Ectodermal cell (in vitro differentiated cells): ENCODE measurements at regions not wholly inside any gene's neighbourhood (a gene's known extent, or its start where the extent isn't known, plus 50 kb on each side); places are given as distances from the start of the nearest gene placed in this dataset.

Experiments
- H3K27ac ChIP-seq: 2 replicates; pipeline ENCODE4 v1.7.0; 2013; ENCODE audit warnings: mild to moderate bottlenecking, low read depth, low read length; ENCODE audit not compliant: insufficient read depth, poor library complexity, severe bottlenecking
- H3K27me3 ChIP-seq: 2 replicates; pipeline ENCODE4 v1.7.0; 2013; ENCODE audit warnings: mild to moderate bottlenecking, low read length; ENCODE audit not compliant: insufficient read depth, control insufficient read depth, poor library complexity, severe bottlenecking
- H3K36me3 ChIP-seq: one replicate; pipeline ENCODE4 v1.7.0; 2013; ENCODE audit warnings: low read length; ENCODE audit not compliant: control insufficient read depth, insufficient read depth
- H3K4me1 ChIP-seq: one replicate; pipeline ENCODE4 v1.7.0; 2013; ENCODE audit warnings: low read length; ENCODE audit not compliant: control insufficient read depth, insufficient read depth
- H3K4me3 ChIP-seq: 2 replicates; pipeline ENCODE4 v1.7.0; 2013; ENCODE audit warnings: low read depth, low read length, control low read depth; ENCODE audit not compliant: insufficient read depth
- H3K9me3 ChIP-seq: 2 replicates; pipeline ENCODE4 v1.7.0; 2013; ENCODE audit warnings: mild to moderate bottlenecking, low read length, moderate library complexity; ENCODE audit not compliant: control insufficient read depth
- WGBS, 2 experiments: methylation state at CpG; one replicate each; pipeline ENCODE4 v1.1.7; 2013; ENCODE audit warnings: missing lambda C conversion rate in 2 of 2; 5-methylcytosine and 5-hydroxymethylcytosine counted together

- H3K27ac ChIP-seq = no peak overlapping the region
- no peaks in the 10 kb centered on the region for H3K4me1 ChIP-seq
- no peaks in the 10 kb centered on the region for H3K9me3 ChIP-seq
- no peaks in the 10 kb centered on the region for H3K27me3 ChIP-seq
- no peak overlapping the region for H3K4me3 ChIP-seq
- 85 to 97% methylated on average over 2 to 3 of the region's 4 CpGs for WGBS, 2 experiments
- no peaks in the 10 kb centered on the region for H3K36me3 ChIP-seq
Observed at GRCh38 chr2:58992062-58992706, 751.1 kb upstream of the FANCL start.

GRCh38 chr2:58991357-58991756, 750.2 kb upstream of the FANCL start:
- no peaks in the 10 kb centered on the region for H3K27me3 ChIP-seq
- H3K36me3 ChIP-seq = no peaks in the 10 kb centered on the region
- no peaks in the 10 kb centered on the region for H3K9me3 ChIP-seq
- H3K27ac ChIP-seq = no peak overlapping the region
- no peak overlapping the region for H3K4me3 ChIP-seq
- no peaks in the 10 kb centered on the region for H3K4me1 ChIP-seq
- 74 to 92% methylated on average over 4 to 5 of the region's 5 CpGs for WGBS, 2 experiments

DNA sequence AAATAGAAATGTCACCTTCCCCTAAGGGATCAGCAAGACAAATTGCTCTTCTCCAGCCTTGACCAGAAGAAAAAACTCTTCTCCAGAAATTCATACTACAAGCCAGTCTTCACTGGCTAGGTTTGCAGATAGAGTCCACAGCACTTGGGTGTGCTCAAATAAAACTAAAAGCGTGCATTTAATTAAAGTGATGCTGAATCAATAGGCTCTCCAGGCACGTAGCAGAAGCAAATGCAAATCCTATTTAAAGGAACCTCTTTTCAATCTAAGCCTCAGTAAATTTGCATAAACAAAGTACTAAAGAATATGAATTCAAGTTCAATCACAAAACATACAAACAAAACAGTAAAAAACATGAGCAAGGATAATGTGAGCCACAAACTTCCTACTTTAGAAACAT, 744.4 kb upstream of the FANCL start:
- Histone ChIP-seq H3K36me3 (no peaks in the 10 kb centered on the region), H3K9me3 (no peaks in the 10 kb centered on the region), H3K4me1 (no peaks in the 10 kb centered on the region), H3K4me3 (no peak overlapping the region), H3K27ac (no peak overlapping the region), H3K27me3 (no peaks in the 10 kb centered on the region)
- 63 to 71% methylated on average over 2 of the region's 2 CpGs for WGBS, 2 experiments

DNA sequence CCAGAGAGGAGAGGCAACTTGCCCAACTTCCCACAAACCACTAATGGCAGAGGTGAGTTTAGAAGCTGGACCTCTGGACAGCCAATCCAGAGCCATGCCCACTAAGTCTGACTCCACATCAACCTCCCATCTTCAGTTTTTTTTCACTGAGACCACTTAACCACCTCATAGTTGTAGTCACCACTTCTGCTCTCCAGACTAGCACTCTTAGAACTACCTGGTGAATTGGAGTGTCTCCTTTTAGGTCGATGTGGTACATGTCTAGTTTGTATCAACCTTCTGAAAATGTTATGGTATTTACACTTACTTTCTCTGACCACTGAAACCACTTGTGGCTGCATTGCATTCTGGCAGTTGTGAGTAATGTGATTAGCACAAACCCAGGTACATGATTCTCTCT, 743.6 kb upstream of the FANCL start:
- Histone ChIP-seq H3K9me3 (no peaks in the 10 kb centered on the region), H3K4me3 (no peak overlapping the region), H3K4me1 (no peaks in the 10 kb centered on the region), H3K36me3 (no peaks in the 10 kb centered on the region), H3K27ac (no peak overlapping the region), H3K27me3 (no peaks in the 10 kb centered on the region)
- WGBS, 2 experiments = 83% methylated on average over 1 of the region's 1 CpG; no CpG with 5 or more reads in 1 of the 2 experiments

GRCh38 chr2:58983111-58983510, 742.0 kb upstream of the FANCL start:
- Histone ChIP-seq H3K27ac (no peak overlapping the region), H3K4me3 (no peak overlapping the region), H3K4me1 (no peaks in the 10 kb centered on the region), H3K36me3 (no peaks in the 10 kb centered on the region), H3K9me3 (no peaks in the 10 kb centered on the region), H3K27me3 (no peaks in the 10 kb centered on the region)
- 94 to 100% methylated on average over 1 to 4 of the region's 4 CpGs for WGBS, 2 experiments

GRCh38 chr2:58981237-58981636, 740.1 kb upstream of the FANCL start:
- WGBS, 2 experiments = 96 to 97% methylated on average over 6 of the region's 7 CpGs
- no peaks in the 10 kb centered on the region for H3K4me1 ChIP-seq
- no peak overlapping the region for H3K27ac ChIP-seq
- no peaks in the 10 kb centered on the region for H3K36me3 ChIP-seq
- no peaks in the 10 kb centered on the region for H3K9me3 ChIP-seq
- no peak overlapping the region for H3K4me3 ChIP-seq
- H3K27me3 ChIP-seq = no peaks in the 10 kb centered on the region

- Histone ChIP-seq H3K4me1 (no peaks in the 10 kb centered on the region), H3K27me3 (no peaks in the 10 kb centered on the region), H3K9me3 (no peaks in the 10 kb centered on the region), H3K27ac (no peak overlapping the region), H3K36me3 (no peaks in the 10 kb centered on the region), H3K4me3 (no peak overlapping the region)
- WGBS, 2 experiments = 80 to 83% methylated on average over 9 of the region's 9 CpGs
Observed at GRCh38 chr2:58976375-58977071, 735.4 kb upstream of the FANCL start.

DNA sequence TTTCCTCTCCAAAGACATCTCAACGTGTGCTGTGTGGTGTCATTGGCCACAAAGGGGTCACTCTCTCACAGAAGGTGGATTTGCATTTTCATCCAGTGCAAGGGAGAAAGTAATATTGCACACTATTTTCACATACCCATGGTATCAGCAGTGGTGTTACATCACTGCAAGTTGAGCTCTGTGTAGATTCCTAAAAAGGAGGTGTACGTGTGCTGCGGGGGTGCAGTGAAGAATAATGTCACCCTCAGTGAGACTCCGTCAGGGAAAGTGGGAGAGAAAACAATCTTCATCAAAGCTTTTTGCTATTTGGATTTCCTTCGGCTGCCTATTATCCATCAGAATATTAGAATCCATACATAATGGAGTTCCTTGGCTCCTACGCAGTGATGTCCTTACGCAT, 733.8 kb upstream of the FANCL start:
- Histone ChIP-seq H3K4me1 (no peaks in the 10 kb centered on the region), H3K27ac (no peak overlapping the region), H3K27me3 (no peaks in the 10 kb centered on the region), H3K36me3 (no peaks in the 10 kb centered on the region), H3K4me3 (no peak overlapping the region), H3K9me3 (no peaks in the 10 kb centered on the region)
- WGBS, 2 experiments = 86 to 92% methylated on average over 6 to 7 of the region's 7 CpGs

- H3K9me3 ChIP-seq = no peaks in the 10 kb centered on the region
- no peaks in the 10 kb centered on the region for H3K36me3 ChIP-seq
- no peaks in the 10 kb centered on the region for H3K4me1 ChIP-seq
- no peaks in the 10 kb centered on the region for H3K27me3 ChIP-seq
- 92 to 100% methylated on average over 2 of the region's 2 CpGs for WGBS, 2 experiments
- H3K4me3 ChIP-seq = no peak overlapping the region
- H3K27ac ChIP-seq = no peak overlapping the region
Observed at GRCh38 chr2:58974426-58974825, 733.3 kb upstream of the FANCL start.

GRCh38 chr2:58973811-58974281, 732.7 kb upstream of the FANCL start:
- Histone ChIP-seq H3K36me3 (no peaks in the 10 kb centered on the region), H3K4me1 (no peaks in the 10 kb centered on the region), H3K27ac (no peak overlapping the region), H3K9me3 (no peaks in the 10 kb centered on the region), H3K4me3 (no peak overlapping the region), H3K27me3 (no peaks in the 10 kb centered on the region)
- 50 to 53% methylated on average over 4 to 6 of the region's 6 CpGs for WGBS, 2 experiments
